T-cell (primary cell): ENCODE measurements at regions not wholly inside any gene's neighbourhood (a gene's known extent, or its start where the extent isn't known, plus 50 kb on each side); places are given as distances from the start of the nearest gene placed in this dataset.

ENCODE experiments used
- ATAC-seq, 4 experiments: fragments of 200-7000 bp in 3 of 4; fragments of 150-1000 bp in 1 of 4; cut with Tn5 transposase; replicated peaks in 1 of 4; 1 replicate in 3 of 4; 2 replicates in 1 of 4; pipeline ENCODE4 v1.10.0; 2021; ENCODE audit warnings: moderate library complexity in 3 of 4, mild to moderate bottlenecking in 2 of 4, moderate number of reproducible peaks in 1 of 4
- CTCF ChIA-PET, 2 donors: fragments of 300-600 bp; sonication (Branson Sonifier 250); formaldehyde crosslinking; loops; one replicate each; lab custom pipeline; 2022; ENCODE audit warnings: antibody characterized with exemption in 2 of 2; lab: Charles Lee
- POLR2A ChIA-PET, 2 donors: fragments of 300-600 bp; sonication (Branson Sonifier 250); formaldehyde crosslinking; loops; one replicate each; lab custom pipeline; 2022; ENCODE audit warnings: antibody characterized with exemption in 2 of 2; lab: Charles Lee
- DNase-seq, 35 experiments: peaks; one replicate each; pipeline versions ENCODE4 v3.0.0 to v3.0.0-alpha.2; 2013 to 2023
- H3K27ac ChIP-seq: one replicate; pipeline ENCODE4 v1.5.1; 2013; ENCODE audit warnings: low read length
- H3K27me3 ChIP-seq, 2 experiments: replicated peaks in 1 of 2; 1 replicate in 1 of 2; 2 replicates in 1 of 2; pipeline versions ENCODE4 v1.6.1 to v1.7.0; 2013; ENCODE audit warnings: low read length in 1 of 2, mixed read lengths in 1 of 2; ENCODE audit not compliant: control insufficient read depth in 2 of 2, insufficient read depth in 2 of 2; ENCODE audit errors: extremely low read depth in 1 of 2
- H3K36me3 ChIP-seq, 2 donors: 1 replicate in 1 of 2; 2 replicates in 1 of 2; pipeline versions ENCODE4 v1.6.1 to v1.7.0; 2013; ENCODE audit warnings: low read length in 1 of 2; ENCODE audit not compliant: control insufficient read depth in 2 of 2, insufficient read depth in 1 of 2; ENCODE audit errors: extremely low read depth in 1 of 2
- H3K4me1 ChIP-seq, 2 experiments: 1 replicate in 1 of 2; 2 replicates in 1 of 2; pipeline versions ENCODE4 v1.6.1 to v1.7.0; 2013; ENCODE audit warnings: low read length in 2 of 2, mixed read lengths in 1 of 2; ENCODE audit not compliant: insufficient read depth in 2 of 2, control insufficient read depth in 1 of 2; ENCODE audit errors: extremely low read depth in 1 of 2
- H3K4me3 ChIP-seq, 2 donors: 1 replicate in 1 of 2; 2 replicates in 1 of 2; pipeline versions ENCODE4 v1.5.1 to v1.7.0; 2013; ENCODE audit warnings: mild to moderate bottlenecking in 2 of 2, low read length in 1 of 2, moderate library complexity in 1 of 2; ENCODE audit not compliant: control insufficient read depth in 1 of 2; ENCODE audit errors: extremely low read depth in 1 of 2
- H3K9me3 ChIP-seq: 2 replicates; pipeline ENCODE4 v1.7.0; 2013
- H3K27ac Mint-ChIP-seq, 2 donors: one replicate each; pipeline ENCODE4 v1.8.0; 2020 to 2021; ENCODE audit warnings: mild to moderate bottlenecking in 2 of 2, mixed read lengths in 2 of 2
- H3K27me3 Mint-ChIP-seq, 2 donors: one replicate each; pipeline ENCODE4 v1.8.0; 2021 to 2022; ENCODE audit warnings: mixed read lengths in 2 of 2
- H3K36me3 Mint-ChIP-seq: one replicate; pipeline ENCODE4 v1.8.0; 2021; ENCODE audit warnings: mixed read lengths
- H3K4me1 Mint-ChIP-seq, 3 donors: one replicate each; pipeline ENCODE4 v1.8.0; 2020 to 2022; ENCODE audit warnings: mixed read lengths in 3 of 3, mild to moderate bottlenecking in 1 of 3
- H3K4me3 Mint-ChIP-seq, 3 donors: one replicate each; pipeline ENCODE4 v1.8.0; 2020 to 2022; ENCODE audit warnings: mild to moderate bottlenecking in 3 of 3, mixed read lengths in 3 of 3, moderate library complexity in 3 of 3
- H3K9me3 Mint-ChIP-seq, 3 donors: one replicate each; pipeline ENCODE4 v1.8.0; 2020 to 2022; ENCODE audit warnings: mixed read lengths in 3 of 3
- WGBS: methylation state at CpG from one replicate; pipeline ENCODE4 v1.1.5; 2013; ENCODE audit warnings: missing lambda C conversion rate; ENCODE audit not compliant: insufficient coverage; 5-methylcytosine and 5-hydroxymethylcytosine counted together

DNA sequence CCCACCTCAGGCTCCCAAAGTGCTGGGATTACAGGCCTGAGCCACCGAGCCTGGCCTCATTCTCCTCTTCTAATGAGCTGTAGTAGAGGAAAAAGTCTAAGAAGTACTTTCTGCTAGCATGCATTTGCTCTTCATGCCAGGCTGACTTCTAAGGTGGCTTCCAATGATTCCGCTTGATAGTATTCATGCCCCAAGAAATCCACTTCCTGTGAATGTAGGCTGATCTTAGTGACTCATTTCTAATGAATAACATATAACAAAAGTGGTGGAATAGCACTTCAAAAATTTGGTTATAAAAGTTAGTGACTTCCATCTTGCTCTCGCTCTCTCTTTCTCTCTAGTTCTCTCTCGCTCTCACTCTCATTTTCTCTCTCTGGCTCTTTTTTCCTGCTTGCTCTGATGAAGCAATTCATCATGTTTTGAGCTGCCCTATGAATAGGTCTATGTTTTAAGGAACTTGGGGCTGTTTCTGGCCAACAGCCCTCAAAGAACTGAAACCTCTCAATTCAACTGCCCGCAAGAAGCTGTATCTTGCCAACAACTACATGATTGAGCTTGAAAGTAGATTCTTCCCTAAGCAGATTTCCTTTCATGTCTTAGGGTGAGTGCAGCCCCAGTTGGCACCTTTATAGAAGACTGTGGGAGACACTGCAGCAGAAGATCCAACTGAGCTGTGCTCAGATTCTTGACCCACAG lies 282.9 kb downstream of the RMST start:
- Mint-ChIP-seq H3K9me3 (peaks cover 2 to 9% (median 4%) of the 10 kb centered on the region in 3 donors), H3K36me3 (no peaks in the 10 kb centered on the region), H3K27me3 (no peaks in the 10 kb centered on the region), H3K4me1 (no peaks in the 10 kb centered on the region), H3K27ac (no peak overlapping the region), H3K4me3 (no peak overlapping the region)
- H3K4me3 ChIP-seq: no peak overlapping the region
- H3K4me1 ChIP-seq: no peaks in the 10 kb centered on the region
- no CpG with 5 or more reads among the region's 5 CpGs for WGBS
- DNase-seq (no peak), ATAC-seq (no peak)
- H3K27ac ChIP-seq: no peak overlapping the region
- CTCF ChIA-PET: no interaction called here
- POLR2A ChIA-PET: no interaction called here
- H3K27me3 ChIP-seq: no peaks in the 10 kb centered on the region
- H3K9me3 ChIP-seq: no peaks in the 10 kb centered on the region
- H3K36me3 ChIP-seq: no peaks in the 10 kb centered on the region

DNA sequence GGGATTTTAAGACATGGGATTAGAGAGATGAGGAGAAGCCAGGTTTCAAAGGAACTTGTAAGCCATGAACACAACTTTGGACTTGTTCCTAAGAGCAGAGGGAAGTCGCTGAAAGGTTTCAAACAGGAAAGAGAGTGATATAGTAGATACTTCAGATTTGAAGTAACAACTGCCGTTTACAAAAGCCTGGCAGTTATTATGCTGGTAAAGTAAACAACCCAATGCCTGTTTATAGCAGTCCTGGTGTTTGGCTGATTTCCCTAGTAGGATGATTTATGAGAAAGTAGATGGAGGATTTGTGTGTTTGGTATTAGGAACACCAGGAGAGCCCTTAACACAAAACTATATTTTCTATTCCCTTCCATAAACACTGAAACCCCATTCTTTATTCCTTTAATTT lies 285.7 kb downstream of the RMST start:
- ChIA-PET CTCF (no interaction called here), POLR2A (no interaction called here)
- 7% methylated on average over 2 of the region's 2 CpGs for WGBS
- Mint-ChIP-seq H3K4me1 (no peaks in the 10 kb centered on the region), H3K27ac (no peak overlapping the region), H3K27me3 (no peaks in the 10 kb centered on the region), H3K4me3 (no peak overlapping the region), H3K36me3 (no peaks in the 10 kb centered on the region), H3K9me3 (peaks cover 2 to 9% (median 4%) of the 10 kb centered on the region in 3 donors)
- Histone ChIP-seq H3K27ac (no peak overlapping the region), H3K9me3 (no peaks in the 10 kb centered on the region), H3K36me3 (no peaks in the 10 kb centered on the region), H3K4me3 (no peak overlapping the region), H3K4me1 (no peaks in the 10 kb centered on the region), H3K27me3 (no peaks in the 10 kb centered on the region)
- ATAC-seq: no peak
- no peak for DNase-seq

DNA sequence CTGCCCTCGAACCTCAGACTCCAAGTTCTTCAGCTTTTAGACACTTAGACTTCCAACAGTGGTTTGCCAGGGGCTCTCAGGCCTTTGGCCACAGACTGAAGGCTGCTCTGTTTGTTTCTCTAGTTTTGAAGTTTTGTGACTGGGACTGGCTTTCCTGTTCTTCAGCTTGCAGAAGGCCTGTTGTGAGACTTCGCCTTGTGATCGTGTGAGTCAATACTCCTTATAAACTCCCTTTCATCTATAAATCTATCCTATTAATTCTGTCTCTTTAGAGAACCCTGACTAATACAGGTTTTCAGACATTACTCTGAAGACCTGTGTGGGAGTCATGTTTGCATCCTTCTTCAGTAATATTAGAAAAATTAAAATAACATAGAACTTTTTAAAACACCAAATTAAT lies 289.1 kb downstream of the RMST start:
- no peak overlapping the region for H3K4me3 Mint-ChIP-seq
- peaks cover 0 to 9% (median 2%) of the 10 kb centered on the region in 3 donors for H3K9me3 Mint-ChIP-seq
- POLR2A ChIA-PET: no interaction called here
- no peaks in the 10 kb centered on the region for H3K27me3 ChIP-seq
- H3K4me1 Mint-ChIP-seq: no peaks in the 10 kb centered on the region
- H3K4me3 ChIP-seq: no peak overlapping the region
- no peak overlapping the region for H3K27ac Mint-ChIP-seq
- CTCF ChIA-PET: no interaction called here
- no peaks in the 10 kb centered on the region for H3K4me1 ChIP-seq
- H3K9me3 ChIP-seq: no peaks in the 10 kb centered on the region
- DNase-seq (no peak), ATAC-seq (no peak)
- H3K27me3 Mint-ChIP-seq: no peaks in the 10 kb centered on the region
- no CpG with 5 or more reads among the region's 3 CpGs for WGBS
- no peaks in the 10 kb centered on the region for H3K36me3 ChIP-seq
- no peak overlapping the region for H3K27ac ChIP-seq
- no peaks in the 10 kb centered on the region for H3K36me3 Mint-ChIP-seq

GRCh38 chr12:97752129-97752528 lies 289.5 kb downstream of the RMST start:
- no peaks in the 10 kb centered on the region for H3K36me3 Mint-ChIP-seq
- ATAC-seq (no peak), DNase-seq (no peak)
- peaks cover 0 to 8% (median 2%) of the 10 kb centered on the region in 3 donors for H3K9me3 Mint-ChIP-seq
- CTCF ChIA-PET: no interaction called here
- no peak overlapping the region for H3K27ac ChIP-seq
- no peaks in the 10 kb centered on the region for H3K36me3 ChIP-seq
- POLR2A ChIA-PET: no interaction called here
- no peaks in the 10 kb centered on the region for H3K27me3 Mint-ChIP-seq
- H3K4me3 Mint-ChIP-seq: no peak overlapping the region
- no peak overlapping the region for H3K4me3 ChIP-seq
- H3K4me1 Mint-ChIP-seq: no peaks in the 10 kb centered on the region
- H3K27ac Mint-ChIP-seq: no peak overlapping the region
- H3K27me3 ChIP-seq: no peaks in the 10 kb centered on the region
- H3K4me1 ChIP-seq: no peaks in the 10 kb centered on the region
- H3K9me3 ChIP-seq: no peaks in the 10 kb centered on the region

DNA sequence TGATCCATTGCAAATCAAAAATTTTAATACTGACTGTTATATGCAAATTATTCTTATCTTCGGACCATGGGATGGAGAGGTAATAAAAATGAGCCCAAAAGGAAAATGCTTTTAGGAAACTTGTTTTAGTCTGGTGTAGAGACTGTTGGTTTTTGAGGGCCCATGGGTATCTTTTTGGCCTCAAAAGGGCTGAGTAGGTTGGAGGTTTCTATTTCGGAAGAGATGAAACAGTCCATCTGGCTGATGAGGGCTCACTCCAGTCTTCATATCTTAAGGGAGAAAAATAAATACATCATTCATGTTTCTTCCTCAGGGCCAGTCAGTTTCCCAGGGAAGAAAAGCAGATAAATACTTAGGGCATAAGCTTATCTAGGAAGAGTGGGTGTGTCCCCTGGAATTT lies 290.7 kb downstream of the RMST start:
- Mint-ChIP-seq H3K27ac (no peak overlapping the region), H3K9me3 (peaks cover 0 to 2% (median 0%) of the 10 kb centered on the region in 3 donors), H3K4me3 (no peak overlapping the region), H3K4me1 (no peaks in the 10 kb centered on the region), H3K36me3 (no peaks in the 10 kb centered on the region), H3K27me3 (peaks cover 0 to 3% of the 10 kb centered on the region in 2 donors)
- ATAC-seq: no peak
- no peak for DNase-seq
- no peaks in the 10 kb centered on the region for H3K27me3 ChIP-seq
- POLR2A ChIA-PET: no interaction called here
- no peak overlapping the region for H3K27ac ChIP-seq
- CTCF ChIA-PET: no interaction called here
- H3K9me3 ChIP-seq: no peaks in the 10 kb centered on the region
- H3K36me3 ChIP-seq: no peaks in the 10 kb centered on the region
- no CpG with 5 or more reads among the region's 2 CpGs for WGBS
- no peak overlapping the region for H3K4me3 ChIP-seq
- H3K4me1 ChIP-seq: no peaks in the 10 kb centered on the region

GRCh38 chr12:97754306-97754705 lies 291.7 kb downstream of the RMST start:
- POLR2A ChIA-PET: no interaction called here
- ATAC-seq (no peak), DNase-seq (no peak)
- no peak overlapping the region for H3K27ac ChIP-seq
- CTCF ChIA-PET: no interaction called here
- Mint-ChIP-seq H3K27me3 (peaks cover 0 to 3% of the 10 kb centered on the region in 2 donors), H3K27ac (no peak overlapping the region), H3K9me3 (peaks cover 0 to 2% (median 0%) of the 10 kb centered on the region in 3 donors), H3K36me3 (no peaks in the 10 kb centered on the region), H3K4me3 (no peak overlapping the region), H3K4me1 (no peaks in the 10 kb centered on the region)
- no peaks in the 10 kb centered on the region for H3K9me3 ChIP-seq
- H3K27me3 ChIP-seq: no peaks in the 10 kb centered on the region
- no peaks in the 10 kb centered on the region for H3K4me1 ChIP-seq
- H3K4me3 ChIP-seq: no peak overlapping the region
- no peaks in the 10 kb centered on the region for H3K36me3 ChIP-seq
- WGBS: 100% methylated on average over 1 of the region's 3 CpGs
